HS-27A (cell line): ENCODE measurements at regions not wholly inside any gene's neighbourhood (a gene's known extent, or its start where the extent isn't known, plus 50 kb on each side); places are given as distances from the start of the nearest gene placed in this dataset.
"Not testable (repeated sequence)": the region's sequence is repeated elsewhere in the genome, so short reads cannot be mapped to it uniquely, and the experiment has no call there.

Experiments used
- DNase-seq: peaks from one replicate; pipeline ENCODE4 v3.0.0-alpha.2; 2012; ENCODE audit warnings: low read depth, missing footprints

DNA sequence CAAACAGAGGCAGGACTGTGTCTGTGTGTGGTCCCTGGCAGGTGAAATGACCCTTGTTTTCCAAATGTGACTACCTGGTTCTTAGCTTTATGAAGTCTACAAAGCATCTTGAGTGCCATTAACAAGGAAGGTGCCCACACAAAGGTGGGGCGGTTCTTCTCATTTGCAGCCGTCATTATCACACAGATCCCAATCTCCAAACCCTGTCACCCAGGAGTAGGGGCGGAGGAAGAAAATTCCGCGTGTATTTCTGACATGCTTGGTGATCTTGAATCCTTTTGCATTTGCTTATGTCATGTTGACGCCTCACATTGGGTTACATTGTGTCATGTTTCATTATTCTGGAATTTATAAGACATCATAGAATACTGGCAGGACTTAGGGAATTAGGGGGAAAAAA, 277.3 kb downstream of the VRK1 start:
- no peak for DNase-seq

DNA sequence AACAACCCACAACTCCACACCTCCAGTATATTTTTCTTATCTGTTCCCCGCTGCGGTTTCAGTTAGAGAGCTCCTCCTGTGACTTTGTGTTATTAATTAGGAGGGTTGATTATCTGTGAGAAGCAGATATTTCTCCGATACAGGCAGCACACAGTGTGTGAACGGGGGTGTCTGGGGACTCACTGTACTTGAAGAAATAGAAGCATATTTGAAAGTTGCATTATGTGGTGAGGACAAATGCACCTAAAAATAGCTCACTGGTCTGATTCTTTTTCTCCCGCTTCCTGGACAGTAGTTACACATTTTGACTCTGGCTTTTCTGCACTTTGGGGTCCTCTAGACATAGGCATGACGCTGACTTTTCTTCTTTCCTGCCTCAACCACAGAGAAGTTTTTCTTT, 277.7 kb downstream of the VRK1 start:
- DNase-seq = no peak

DNA sequence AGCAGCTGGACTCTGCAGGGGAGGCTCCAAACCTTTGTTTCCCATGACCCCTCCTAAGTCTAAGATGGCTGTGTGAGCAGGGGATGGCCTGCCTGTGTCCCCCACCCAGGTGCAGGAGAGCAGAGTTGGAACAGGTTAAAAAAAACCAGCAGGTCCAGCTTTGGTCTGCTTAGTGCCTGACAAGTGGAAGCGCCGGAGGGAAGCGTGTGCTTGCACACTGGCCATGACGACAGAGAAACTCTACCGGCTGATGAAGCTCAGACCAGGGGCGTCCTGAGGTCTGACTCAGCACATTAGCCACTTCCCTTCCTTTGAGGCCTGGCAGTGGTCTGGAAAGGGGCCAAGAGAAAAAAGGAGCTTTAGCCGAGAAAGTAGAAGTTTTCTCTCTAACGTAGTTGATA, 280.1 kb downstream of the VRK1 start:
- no peak for DNase-seq

DNA sequence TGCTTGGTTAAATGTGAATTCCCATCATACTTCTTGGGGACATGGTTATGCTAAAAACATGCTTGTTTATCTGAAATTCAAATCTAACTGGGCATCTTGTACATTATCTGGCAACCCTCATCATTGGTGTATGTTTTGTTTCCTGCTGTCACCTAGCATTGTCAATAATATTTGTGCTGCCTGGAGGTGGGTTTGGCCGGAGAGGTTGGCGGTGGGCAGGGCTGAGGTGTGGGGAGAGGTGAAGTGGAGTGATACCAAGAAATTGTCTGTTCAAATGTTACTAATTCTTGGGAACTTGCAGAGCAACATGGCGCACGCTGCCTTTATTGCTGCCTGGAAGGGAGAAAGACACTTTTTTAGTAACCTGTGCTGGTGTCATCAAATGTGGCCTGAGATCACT, 280.5 kb downstream of the VRK1 start:
- no peak for DNase-seq

DNA sequence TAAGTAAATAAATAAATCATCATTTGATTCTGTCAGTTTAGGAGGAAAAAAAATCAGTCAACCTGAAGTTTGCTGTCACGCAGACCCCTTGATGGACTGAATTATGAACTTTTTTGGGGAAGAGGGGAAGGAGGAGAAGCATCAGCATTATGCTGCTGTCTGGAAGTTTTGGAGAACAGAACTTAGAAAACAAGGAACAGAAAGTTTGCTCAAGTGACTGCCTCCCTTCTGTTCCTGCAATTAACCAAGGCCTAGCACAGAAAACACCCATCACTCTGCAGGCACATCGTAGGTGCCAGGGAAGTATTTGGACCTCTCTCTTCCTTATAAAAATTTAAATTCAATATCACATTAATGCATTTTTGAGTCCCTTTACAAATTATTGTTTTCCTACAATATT, 283.8 kb downstream of the VRK1 start:
- no peak for DNase-seq

DNA sequence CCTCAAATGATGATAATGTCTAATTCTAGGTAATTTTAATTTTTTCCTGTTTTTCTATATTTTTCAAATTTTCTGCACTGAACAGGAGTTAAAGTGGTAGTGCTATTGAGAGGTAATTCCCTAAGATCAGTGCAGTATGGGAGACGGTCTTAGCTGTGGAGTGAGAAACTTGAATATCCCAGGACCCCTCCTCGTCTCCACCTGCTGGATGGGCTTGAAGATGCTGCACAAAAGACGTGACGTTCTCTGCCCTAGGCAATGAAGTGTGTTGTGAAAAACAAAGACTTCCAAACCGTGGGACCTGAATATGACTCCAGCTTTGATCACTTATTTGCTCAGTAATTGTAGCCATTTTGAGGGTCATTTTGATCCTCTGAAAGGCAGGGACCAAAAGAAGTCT, 298.1 kb downstream of the VRK1 start:
- no peak for DNase-seq

DNA sequence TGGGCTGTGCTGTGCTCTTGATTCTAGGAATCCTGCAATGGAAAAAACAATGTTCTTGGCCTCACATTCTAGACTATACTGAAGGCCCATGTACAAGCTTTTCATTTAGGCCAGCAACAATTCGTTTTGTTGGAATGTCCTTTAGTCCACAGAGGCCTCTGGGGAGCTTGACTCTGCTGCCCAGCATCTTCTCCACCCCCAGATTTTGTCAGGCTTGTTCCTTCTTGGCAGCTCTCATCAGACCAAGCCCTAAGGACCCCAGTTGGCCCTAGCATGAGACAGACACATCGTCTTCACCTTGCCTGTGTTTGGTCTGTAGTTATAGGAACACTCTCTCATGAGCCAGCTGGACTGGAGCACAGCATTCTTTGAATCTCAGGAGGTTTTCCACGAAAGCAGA, 300.1 kb downstream of the VRK1 start:
- no peak for DNase-seq

DNA sequence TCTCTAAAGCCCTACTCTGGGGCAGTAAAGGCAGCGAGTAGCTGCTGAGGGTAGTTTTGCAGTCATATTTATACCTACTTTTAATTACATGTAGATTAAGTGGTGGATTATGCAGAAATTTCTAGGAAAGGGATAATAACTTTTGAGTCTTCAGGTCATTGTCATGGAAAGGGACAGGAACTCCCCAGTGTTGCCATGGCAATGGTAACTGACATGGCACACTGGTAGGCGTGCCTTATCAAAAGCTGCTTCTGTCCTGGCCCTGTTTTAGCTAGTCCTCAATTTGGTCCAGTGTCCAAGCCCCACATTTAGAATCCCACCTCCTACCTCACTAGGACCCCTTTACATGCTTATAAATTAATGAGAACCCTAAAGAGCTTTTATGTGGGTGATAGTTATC, 303.1 kb downstream of the VRK1 start:
- no peak for DNase-seq

DNA sequence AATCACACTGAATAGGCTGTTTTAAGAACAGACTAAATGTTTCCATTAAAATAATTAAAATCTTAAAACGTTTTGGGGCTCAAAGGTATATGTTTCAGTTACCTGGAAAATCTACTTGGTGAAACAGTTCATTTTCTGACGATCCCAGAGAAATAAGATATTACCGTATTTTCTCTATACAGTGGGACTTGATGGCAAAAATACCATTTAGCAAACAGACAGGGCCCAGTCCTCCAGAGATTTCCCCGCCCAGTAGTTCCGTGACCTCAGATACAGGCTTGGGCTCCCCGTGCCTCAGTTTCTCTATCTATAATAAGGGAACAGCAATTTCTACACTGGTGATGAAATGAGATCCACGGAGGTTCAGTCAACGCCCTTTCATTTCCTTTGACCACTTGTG, 304.4 kb downstream of the VRK1 start:
- DNase-seq = no peak

DNA sequence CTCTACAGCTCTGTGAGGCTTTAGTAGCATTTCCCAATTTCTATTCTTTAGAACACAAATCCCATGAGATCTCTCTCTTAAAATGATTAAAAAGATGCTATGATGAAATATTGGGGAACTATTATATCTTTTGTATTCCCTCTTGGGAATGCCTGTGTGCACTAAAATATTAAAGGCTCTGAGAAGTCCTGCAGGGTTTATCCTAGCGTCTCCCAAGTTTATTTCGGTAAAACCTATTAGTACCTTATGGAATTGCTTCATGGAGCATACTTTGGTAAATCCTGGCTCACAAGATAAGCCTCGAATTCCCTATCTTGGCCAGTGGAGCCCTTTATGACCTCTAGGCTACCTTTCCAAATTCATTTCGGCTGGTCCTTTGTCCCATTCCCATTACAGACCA, 306.8 kb downstream of the VRK1 start:
- no peak for DNase-seq

DNA sequence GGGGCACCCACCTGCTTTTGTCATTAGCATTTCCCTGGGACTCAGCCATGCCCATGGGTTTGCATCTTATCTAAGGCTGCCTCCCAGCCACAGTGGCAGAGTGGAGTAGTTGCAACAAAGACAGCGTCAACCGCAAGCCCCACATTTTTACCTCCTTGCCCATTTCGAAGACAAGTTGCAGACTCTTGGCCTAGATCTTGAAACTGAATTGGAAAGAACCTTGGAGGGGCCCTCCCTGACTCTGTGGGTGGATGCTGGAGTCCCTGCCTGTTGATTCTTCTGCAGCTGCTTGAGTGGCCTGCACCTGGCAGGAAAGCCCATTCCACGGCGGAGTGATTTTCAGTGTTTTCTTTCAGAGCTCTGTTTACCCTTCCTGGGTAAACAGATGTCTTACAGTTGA, 309.0 kb downstream of the VRK1 start:
- no peak for DNase-seq

DNA sequence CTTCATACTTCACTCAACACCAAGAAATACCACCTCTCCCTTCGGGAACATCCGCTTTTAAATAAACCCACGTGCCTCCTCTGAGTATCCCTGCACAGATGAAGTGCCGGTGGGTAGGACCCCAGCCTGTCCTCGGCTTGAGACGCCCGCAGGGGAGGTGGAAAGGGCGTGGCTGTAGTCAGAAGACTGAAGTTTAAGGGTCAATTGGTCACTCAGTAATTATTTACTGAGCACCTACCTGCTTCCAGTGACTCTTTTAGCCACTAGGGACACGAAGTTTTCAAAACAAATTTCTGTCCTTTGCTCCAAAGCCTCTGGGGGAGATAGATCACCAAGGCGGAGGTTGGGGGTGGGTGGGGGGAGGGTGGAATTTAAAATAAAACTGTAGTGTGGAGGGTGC, 309.4 kb downstream of the VRK1 start:
- no peak for DNase-seq

DNA sequence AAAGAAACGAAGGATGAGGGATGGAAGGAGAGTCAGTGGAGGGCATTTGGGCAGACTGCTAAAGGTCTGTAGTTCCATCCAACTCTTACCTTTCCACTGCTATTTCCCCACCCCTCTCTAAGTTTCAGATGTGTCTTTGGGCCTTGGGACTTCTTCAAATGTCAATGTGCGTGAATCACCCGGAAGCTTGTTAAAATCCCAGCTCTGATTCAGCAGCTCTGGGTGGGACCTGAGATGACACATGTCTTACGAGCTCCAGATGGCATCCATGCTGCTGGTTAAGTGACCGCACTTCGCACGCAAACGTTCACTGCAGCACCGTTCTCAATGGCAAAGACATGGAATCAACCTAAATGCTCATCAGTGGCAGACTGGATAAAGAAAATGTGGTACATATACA, 309.9 kb downstream of the VRK1 start:
- DNase-seq = no peak

DNA sequence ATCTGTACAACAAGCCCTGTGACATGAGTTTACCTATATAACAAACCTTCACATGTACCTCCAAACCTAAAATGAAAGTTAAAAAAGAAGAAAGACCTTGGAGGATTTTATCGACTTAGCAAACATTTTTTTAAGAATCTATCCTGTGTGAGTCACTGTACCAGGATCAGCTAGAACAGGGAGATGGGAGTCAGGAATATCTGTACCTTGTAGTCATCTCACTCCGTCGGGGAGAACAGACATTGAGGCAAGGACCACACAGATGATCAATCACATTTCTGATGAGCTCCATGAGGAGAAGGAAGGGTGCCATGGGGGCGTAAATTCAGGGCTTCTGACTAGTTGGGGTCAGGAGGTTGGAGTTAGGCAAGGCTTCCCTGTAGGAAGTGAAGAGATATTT, 310.6 kb downstream of the VRK1 start:
- no peak for DNase-seq

DNA sequence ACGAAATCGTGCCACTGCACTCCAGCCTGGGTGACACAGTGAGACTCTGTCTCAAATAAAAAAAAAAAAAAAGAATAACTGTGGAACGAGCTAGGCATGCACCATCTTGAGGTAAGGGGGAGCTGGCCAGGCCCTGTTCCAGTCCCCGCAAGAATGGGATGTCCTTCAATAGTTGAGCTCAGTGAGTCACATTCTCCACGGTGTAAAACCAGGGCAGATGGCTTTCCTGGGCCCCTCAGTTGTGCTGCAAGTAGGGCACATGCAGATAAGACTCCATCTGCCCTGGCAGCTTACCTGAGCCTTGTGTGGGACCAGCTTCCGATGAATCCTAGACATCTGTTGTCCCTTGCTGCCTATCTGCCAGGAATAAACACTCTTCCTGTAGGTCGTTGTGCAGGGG, 312.1 kb downstream of the VRK1 start:
- DNase-seq = no peak

DNA sequence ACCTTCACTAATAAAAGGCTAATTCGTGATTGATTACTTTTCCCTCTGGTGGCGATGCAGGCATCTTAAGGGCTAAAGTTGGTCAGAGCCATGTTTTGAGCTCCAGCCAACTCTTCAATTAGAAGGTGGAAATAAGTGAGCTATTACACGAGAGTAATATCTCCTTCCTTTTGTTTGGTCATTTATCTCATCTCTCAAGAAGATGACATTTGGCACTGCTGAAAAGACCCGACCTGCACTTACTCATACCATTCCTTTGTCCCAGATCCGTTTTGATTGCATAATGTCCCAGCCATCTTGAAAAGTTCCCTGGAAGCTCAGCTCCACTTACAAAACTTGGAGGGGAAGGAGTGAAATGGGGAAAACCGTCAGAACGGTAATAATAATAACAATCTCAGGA, 316.2 kb downstream of the VRK1 start:
- no peak for DNase-seq

DNA sequence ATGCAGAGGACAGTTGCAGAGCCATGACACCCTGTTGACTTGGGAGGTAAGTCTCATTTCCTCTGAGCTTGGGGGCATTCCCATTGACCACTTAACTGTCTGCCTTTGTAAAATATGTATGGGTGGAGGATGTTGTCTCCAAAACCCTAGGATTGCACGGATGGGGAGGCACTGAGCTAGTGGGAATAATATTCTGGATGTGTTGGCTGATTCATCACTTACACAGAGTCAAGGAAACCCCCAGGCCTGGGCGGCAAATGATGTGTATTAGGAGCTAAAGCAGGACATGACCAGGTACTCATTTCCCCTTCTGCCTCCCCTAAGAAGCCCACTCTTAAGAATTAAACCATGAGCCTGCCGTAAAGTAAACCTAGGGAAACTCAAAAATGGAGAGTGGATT, 319.4 kb downstream of the VRK1 start:
- DNase-seq = no peak

DNA sequence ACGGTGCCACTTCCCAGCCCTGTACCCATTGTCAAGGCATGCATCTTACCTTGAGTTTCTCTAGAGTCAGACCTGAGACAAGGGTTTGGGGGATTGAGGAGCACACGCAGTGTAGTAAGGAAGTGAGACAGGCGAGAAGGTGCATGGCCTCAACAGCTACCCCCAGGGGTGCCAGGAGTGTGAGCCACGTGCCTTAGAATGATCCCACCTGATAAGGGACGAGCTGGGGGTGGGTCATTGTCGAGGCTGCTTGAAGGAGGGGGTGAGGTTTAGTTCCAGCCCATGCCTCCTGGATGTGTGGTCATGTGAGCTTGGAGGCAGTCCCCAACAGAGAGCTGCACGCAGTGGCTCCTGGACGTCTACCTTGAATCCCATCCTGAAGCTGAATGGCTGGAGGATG, 320.5 kb downstream of the VRK1 start:
- DNase-seq = no peak

DNA sequence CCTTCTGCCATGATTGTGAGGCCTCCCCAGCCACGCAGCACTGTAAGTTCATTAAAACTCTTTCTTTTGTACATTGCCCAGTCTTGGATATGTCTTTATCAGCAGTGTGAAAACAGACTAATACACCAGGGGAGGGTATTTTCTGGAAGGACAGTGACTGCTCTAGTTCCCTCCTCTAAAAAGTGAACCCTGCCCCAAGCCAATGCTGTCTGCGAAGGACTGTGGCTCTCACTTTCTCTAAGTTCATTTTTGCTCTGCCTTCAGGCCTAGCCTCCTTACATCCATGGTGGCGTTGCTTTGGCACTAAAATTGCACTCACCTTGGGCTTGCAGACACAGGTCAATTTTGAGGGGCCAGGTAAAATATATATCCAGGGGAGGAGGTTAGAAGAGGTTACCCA, 323.0 kb downstream of the VRK1 start:
- DNase-seq = no peak

DNA sequence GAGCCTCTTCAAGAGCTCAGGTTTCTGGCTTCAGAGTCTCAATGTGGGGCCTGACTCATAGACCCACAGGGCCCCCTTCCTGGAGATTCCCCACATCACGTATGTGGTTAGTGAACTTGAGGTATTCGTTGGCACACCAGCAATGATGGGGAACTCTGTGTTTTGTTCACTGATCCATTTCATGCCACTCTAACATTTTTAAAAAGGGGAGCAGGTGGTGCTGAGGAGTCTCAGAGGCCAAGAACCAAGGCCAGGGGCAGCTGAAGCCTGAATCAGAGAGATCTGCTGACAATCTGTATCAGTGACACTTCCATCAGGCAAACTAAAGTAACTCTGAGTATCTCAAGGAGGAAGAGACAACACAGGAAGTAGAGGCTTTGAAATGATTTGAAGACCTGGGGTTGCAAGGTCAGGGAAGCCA, 323.4 kb downstream of the VRK1 start:
- no peak for DNase-seq

DNA sequence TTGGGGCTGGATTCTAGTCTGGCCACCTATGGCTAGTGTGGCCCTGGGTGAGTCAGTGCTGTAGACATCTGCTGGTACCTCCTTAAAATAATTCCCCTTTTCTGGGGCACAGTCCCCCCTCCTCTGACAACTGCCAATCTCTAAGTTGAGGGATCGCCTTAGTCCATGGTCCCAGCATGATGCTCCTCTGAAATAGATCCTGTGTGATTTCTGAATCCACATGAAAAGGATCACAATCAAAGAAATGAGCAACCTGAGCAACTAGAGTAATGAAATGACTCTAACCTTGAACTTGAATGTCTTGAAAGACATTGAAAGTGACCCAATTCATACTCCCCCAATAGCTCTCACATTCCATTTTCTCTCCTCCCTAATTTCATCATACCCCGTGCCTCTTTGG, 332.5 kb downstream of the VRK1 start:
- DNase-seq = no peak

DNA sequence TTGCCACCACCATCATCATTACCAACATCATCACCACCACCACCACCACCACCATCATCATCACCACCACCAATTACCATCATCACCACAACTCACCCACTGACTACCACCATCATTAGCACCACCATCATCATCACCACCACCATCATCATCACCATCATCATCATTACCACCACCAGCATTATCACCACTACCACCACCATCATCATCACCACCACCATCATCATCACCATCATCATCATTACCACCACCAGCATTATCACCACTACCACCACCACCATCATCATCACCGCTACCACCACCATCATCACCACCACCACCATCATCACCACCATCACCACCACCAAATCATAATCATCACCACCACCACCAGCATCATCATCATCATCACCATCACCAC, 338.7 kb downstream of the VRK1 start:
- DNase-seq = not testable (repeated sequence)

DNA sequence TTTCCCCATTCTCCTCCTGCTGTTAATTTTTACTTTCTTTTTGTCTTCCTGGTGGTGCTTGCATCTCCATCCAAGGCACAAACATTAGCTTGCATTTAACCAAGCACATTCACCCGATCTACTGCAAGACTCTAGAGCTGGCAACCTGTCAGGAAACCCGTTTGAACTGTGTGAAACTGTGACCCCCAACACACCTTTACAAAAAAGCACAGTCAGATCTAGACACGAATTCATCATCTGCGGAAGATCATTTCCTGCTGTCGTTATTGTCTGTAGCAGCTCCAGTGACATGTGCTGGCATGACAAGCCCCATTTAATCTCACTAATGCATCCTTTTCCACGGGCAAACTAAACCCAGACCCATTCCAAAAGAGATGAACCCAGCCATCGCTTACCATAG, 340.5 kb downstream of the VRK1 start:
- DNase-seq = no peak

DNA sequence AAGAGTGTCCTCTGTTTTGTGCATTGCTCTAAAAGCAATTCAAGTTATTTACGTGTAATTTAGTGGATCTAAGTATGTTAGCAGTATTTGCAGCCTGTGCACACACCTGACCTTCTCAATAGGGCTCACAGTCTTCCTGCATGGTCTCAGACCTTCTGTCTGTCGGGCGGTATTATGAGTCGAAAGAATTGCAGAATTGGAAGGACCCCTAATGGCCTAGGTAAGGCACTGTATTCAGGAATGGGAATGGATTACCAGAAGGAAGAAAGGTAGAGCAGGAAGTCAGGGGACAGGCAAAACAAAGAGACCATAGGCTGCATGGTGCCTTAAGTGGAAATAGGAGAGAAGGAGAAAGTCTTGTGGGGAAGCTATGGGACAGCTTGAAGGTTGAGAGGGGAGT, 341.6 kb downstream of the VRK1 start:
- DNase-seq = no peak

DNA sequence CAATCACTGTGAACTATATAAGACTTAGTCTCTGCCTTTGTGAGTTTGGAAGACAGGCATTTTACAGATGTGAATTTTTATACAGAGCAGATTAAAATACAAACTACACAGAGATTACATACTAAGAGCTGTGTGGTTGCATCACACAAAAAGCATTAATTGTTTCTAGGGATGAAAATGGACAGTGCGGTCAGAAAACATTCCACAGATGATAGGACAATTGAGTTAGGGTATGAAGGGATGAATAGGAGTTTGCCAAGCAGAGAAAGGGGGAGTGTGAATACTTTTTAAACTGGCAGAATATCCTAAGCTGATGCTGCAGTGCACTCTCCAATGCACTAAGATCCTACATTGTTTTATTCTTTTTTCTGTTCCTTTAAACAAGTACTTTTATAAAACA, 345.8 kb downstream of the VRK1 start:
- DNase-seq = no peak

DNA sequence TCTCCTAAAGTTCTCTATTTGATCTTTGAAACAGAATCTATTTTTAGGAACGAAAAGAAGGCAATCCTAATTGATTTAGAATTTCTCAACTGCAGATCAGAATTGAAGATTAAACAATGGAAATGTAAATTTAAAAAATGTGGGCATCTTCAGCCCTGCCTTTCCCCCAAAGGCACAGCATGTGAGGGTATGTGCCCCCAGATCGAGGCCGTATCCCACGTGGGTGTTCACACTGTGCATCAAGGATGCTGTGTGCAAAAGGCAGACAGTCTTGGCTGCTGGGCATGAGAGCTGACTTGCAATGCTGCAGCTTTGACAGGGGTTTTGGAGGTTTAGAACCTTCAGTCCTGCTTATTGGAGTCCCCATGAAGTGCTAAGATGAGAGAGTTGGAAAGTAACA, 346.3 kb downstream of the VRK1 start:
- no peak for DNase-seq
